ENCODE measurements at regions not wholly inside any gene's neighbourhood (a gene's known extent, or its start where the extent isn't known, plus 50 kb on each side); places are given as distances from the start of the nearest gene placed in this dataset.
"Not testable (repeated sequence)": the region's sequence is repeated elsewhere in the genome, so short reads cannot be mapped to it uniquely, and the experiment has no call there.

DNA sequence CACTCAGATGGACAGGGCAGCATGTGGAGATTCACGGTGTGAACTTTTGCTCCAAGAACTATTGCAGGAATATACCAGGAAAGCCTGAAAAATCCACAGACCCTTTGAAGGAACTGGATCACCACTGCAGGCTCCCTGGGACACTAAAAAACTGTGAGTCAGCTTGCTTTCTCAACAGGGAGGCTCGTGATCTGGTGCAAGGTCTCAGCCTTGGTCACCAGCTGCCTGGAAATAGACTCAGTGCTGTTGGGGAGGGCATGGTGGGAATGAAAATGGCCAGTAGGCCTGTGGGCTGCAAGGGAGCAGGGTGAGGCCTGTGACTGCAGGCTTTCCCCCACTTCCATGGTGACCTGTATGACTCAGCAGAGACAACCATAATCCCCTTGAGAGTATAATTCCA lies 426.4 kb upstream of the RPS6KA3 start:
- Histone ChIP-seq H3K4me1 (ENCODE audit: control insufficient read depth in 1 of 2, insufficient read depth in 1 of 2, low read depth in 1 of 2, low read length in 1 of 2) (no peaks in the 10 kb centered on the region), H3K27ac (no peak overlapping the region), H3K36me3 (no peaks in the 10 kb centered on the region), H3K9me3 (no peaks in the 10 kb centered on the region), H3K4me3 (ENCODE audit: low read depth in 1 of 2, low read length in 1 of 2) (no peak overlapping the region), H3K27me3 (no peaks in the 10 kb centered on the region)
- TF ChIP-seq, protein P1, sequence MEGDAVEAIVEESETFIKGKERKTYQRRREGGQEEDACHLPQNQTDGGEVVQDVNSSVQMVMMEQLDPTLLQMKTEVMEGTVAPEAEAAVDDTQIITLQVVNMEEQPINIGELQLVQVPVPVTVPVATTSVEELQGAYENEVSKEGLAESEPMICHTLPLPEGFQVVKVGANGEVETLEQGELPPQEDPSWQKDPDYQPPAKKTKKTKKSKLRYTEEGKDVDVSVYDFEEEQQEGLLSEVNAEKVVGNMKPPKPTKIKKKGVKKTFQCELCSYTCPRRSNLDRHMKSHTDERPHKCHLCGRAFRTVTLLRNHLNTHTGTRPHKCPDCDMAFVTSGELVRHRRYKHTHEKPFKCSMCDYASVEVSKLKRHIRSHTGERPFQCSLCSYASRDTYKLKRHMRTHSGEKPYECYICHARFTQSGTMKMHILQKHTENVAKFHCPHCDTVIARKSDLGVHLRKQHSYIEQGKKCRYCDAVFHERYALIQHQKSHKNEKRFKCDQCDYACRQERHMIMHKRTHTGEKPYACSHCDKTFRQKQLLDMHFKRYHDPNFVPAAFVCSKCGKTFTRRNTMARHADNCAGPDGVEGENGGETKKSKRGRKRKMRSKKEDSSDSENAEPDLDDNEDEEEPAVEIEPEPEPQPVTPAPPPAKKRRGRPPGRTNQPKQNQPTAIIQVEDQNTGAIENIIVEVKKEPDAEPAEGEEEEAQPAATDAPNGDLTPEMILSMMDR (IDR thresholded peaks at IDR 0.05), result no peak

DNA sequence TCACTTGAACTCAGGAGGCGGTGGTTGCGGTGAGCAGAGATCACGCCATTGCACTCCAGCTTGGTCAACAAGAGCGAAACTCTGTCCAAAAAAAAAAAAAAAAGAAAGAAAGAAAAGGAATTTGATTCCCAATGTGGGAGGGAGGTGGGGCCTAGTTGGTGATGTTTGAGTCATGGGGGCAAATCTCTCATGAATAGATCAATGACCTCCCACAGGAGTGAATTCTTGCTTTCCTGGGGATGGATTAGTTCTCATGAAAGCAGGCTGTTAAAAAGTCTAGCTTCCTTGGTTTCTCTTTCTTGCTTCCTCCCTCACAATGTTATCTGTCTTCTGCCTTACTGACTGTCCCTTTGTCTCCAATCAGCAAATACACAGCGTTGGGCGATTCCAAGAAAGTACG lies 419.5 kb upstream of the RPS6KA3 start:
- no peak overlapping the region for H3K4me3 ChIP-seq (ENCODE audit: low read depth in 1 of 2, low read length in 1 of 2)
- no peaks in the 10 kb centered on the region for H3K36me3 ChIP-seq
- no peaks in the 10 kb centered on the region for H3K9me3 ChIP-seq
- no peaks in the 10 kb centered on the region for H3K27me3 ChIP-seq
- H3K4me1 ChIP-seq (ENCODE audit: control insufficient read depth in 1 of 2, insufficient read depth in 1 of 2, low read depth in 1 of 2, low read length in 1 of 2), result no peaks in the 10 kb centered on the region
- TF ChIP-seq, protein P1 (IDR thresholded peaks at IDR 0.05), result no peak
- no peak overlapping the region for H3K27ac ChIP-seq

DNA sequence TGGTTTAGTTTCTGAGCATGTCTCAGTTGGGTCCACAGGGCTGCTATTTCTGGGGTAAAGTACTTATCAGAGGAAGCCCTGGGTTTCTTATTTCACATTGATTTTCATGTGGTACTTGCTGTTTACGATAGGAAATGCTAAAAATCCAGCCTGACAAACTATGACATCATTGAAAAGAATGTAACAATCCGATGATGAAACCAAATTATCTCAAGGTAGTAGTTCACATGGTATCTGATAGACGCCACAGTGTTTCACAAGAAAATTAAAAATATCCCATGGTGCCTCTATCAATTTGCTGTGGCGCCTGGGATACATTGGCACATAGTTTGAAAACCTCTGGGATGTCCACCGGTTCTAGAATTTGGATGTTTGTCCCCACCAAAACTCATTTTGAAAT lies 418.9 kb upstream of the RPS6KA3 start:
- H3K27me3 ChIP-seq, result no peaks in the 10 kb centered on the region
- H3K27ac ChIP-seq, result no peak overlapping the region
- no peaks in the 10 kb centered on the region for H3K9me3 ChIP-seq
- no peak overlapping the region for H3K4me3 ChIP-seq (ENCODE audit: low read depth in 1 of 2, low read length in 1 of 2)
- no peaks in the 10 kb centered on the region for H3K36me3 ChIP-seq
- TF ChIP-seq, protein P1 (IDR thresholded peaks at IDR 0.05), result no peak
- H3K4me1 ChIP-seq (ENCODE audit: control insufficient read depth in 1 of 2, insufficient read depth in 1 of 2, low read depth in 1 of 2, low read length in 1 of 2), result no peaks in the 10 kb centered on the region

DNA sequence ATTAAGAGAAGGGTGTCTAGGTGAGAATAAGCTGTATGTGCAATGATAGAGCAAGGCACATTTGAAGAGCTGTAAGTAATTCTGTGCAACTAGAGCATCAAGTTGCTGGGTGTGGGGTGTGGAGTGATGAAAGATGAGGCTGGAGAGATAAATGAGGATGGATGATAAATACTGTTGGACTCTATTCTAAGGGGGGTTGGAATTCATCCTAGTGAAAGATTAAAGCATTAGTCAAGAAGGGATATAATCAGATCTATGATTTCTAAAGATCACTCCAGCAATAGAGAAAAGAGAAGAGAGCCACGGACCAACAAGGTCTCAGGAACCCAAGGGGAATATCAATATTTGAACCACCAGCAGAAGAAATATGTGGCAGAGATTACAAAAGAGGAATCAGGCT lies 415.0 kb upstream of the RPS6KA3 start:
- Histone ChIP-seq H3K4me3 (ENCODE audit: low read depth in 1 of 2, low read length in 1 of 2) (no peak overlapping the region), H3K9me3 (no peaks in the 10 kb centered on the region), H3K36me3 (no peaks in the 10 kb centered on the region), H3K27ac (no peak overlapping the region), H3K27me3 (no peaks in the 10 kb centered on the region), H3K4me1 (ENCODE audit: control insufficient read depth in 1 of 2, insufficient read depth in 1 of 2, low read depth in 1 of 2, low read length in 1 of 2) (no peaks in the 10 kb centered on the region)
- TF ChIP-seq, protein P1 (IDR thresholded peaks at IDR 0.05), result no peak

DNA sequence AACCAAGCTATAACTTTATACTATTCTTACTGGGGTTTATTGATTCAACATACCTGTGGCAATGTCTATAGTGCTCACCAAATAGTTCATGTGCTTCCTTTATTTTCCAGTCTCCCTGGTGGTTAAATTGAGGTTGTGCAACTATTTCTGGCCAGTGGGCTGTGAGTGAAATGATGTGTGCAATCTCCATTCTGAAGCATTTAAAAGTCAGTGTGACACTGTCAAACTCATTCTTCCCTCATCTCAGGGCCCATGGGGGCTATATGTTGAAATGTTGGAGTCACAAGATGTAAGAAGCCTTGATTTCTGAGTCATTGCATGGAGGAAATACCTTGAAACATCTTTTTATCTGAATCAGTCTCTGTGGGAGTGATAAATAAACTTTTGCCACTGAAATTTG lies 414.3 kb upstream of the RPS6KA3 start:
- TF ChIP-seq, protein P1 (IDR thresholded peaks at IDR 0.05), result no peak
- Histone ChIP-seq H3K4me3 (ENCODE audit: low read depth in 1 of 2, low read length in 1 of 2) (no peak overlapping the region), H3K9me3 (no peaks in the 10 kb centered on the region)

DNA sequence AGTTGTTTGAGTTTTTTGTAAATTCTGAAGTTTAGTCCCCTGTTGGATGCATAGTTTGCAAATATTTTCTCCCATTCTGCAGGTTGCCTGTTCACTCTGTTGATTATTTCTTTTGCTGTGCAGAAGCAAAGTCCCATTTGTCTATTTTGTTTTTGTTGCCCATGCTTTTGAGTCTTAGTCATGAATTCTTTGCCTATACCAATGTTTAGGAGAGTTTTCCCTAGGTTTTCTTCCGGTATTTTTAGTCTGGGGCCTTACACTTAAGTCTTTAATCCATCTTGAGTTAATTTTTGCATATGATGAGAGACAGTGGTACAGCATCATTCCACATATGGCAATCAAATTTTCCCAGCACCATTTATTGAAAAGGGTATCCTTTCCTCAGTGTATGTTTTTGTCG lies 405.8 kb upstream of the RPS6KA3 start:
- Histone ChIP-seq H3K27ac (no peak overlapping the region), H3K9me3 (no peaks in the 10 kb centered on the region), H3K4me1 (ENCODE audit: control insufficient read depth in 1 of 2, insufficient read depth in 1 of 2, low read depth in 1 of 2, low read length in 1 of 2) (no peaks in the 10 kb centered on the region), H3K27me3 (no peaks in the 10 kb centered on the region), H3K36me3 (no peaks in the 10 kb centered on the region), H3K4me3 (ENCODE audit: low read depth in 1 of 2, low read length in 1 of 2) (no peak overlapping the region)
- TF ChIP-seq, protein P1 (IDR thresholded peaks at IDR 0.05), result no peak

More for the DNA sequence above, 414.3 kb upstream of the RPS6KA3 start:
- Histone ChIP-seq H3K36me3 (no peaks in the 10 kb centered on the region), H3K4me1 (ENCODE audit: control insufficient read depth in 1 of 2, insufficient read depth in 1 of 2, low read depth in 1 of 2, low read length in 1 of 2) (no peaks in the 10 kb centered on the region), H3K27me3 (no peaks in the 10 kb centered on the region), H3K27ac (no peak overlapping the region)

DNA sequence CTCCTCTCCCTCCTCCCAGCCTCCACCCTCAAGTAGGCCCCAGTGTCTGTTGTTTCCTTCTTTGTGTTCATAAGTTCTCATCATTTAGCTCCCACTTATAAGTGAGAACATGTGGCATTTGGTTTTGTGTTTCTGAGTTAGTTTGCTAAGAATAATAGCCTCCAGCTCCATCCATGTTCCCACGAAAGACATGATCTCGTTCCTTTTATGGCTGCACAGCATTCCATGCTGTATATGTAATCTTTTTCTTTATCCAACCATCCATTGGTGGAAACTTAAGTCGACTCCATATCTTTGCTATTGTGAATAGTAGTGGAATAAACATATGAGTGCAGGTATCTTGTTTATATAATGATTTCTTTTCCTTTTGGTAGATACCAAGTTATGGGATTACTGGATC lies 405.0 kb upstream of the RPS6KA3 start:
- H3K4me3 ChIP-seq (ENCODE audit: low read depth in 1 of 2, low read length in 1 of 2); H3K9me3 ChIP-seq; H3K36me3 ChIP-seq: not testable (repeated sequence)

More for the DNA sequence above, 405.0 kb upstream of the RPS6KA3 start:
- not testable (repeated sequence) for H3K27ac ChIP-seq; H3K27me3 ChIP-seq; H3K4me1 ChIP-seq (ENCODE audit: control insufficient read depth in 1 of 2, insufficient read depth in 1 of 2, low read depth in 1 of 2, low read length in 1 of 2)
